ENCODE measurements at regions not wholly inside any gene's neighbourhood (a gene's known extent, or its start where the extent isn't known, plus 50 kb on each side); places are given as distances from the start of the nearest gene placed in this dataset.

DNA sequence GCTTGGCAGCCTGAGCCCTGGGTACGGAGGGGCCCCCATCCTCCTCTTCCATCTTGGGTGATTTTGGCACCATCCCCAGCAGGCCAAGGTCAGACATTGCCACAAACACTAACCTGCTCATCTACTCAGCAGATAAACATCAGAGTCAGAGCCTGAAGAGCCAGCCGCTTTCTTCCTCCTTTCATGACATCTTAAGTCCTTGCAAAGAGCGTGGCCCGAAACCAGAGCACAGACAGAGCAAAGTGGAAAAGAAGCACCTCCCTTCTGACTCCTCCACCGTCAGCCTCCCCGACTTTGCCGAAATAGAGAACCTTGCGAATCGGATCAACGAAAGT is 60.4 kb upstream of the RPH3AL start:
- DNase-seq (ENCODE audit: low read depth in 2 of 2) = no peak

DNA sequence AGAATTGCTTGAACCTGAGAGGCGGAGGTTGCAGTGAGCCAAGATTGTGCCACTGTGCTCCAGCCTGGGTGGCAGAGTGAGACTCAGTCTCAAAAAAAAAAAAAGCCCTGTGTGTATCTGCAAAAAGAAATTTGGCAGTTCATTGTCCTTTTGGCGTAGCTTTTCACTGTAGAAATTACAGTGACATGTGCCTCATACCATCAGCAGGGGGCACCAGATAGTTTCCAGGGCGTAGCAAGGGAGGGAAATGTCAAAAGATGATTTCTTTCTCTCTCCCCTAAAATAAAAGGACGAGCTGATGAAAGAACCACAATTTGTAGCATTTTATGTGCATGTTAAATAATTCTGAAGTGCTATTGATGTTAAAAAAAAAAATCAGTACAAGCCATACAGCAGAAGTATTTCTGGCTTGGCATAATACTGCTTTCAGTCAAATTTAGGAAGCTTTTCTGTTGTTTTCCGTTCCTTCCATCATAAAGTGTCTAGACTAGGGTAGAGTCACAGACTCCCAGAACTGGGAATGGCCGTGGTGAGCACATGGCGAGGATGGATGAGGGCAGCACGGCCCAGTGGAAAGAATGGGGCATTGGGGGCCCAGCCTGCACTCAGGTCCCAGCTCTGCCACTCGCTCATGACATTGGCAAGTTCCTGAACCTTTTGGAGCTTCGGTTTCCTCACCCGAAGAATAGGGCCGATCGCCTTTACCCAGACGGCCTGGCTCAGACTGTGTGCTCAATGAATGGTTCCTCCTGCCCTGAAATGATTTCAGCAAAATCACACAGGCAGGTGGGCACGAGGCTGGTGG is 59.8 kb upstream of the RPH3AL start:
- DNase-seq (ENCODE audit: low read depth in 2 of 2) = no peak

DNA sequence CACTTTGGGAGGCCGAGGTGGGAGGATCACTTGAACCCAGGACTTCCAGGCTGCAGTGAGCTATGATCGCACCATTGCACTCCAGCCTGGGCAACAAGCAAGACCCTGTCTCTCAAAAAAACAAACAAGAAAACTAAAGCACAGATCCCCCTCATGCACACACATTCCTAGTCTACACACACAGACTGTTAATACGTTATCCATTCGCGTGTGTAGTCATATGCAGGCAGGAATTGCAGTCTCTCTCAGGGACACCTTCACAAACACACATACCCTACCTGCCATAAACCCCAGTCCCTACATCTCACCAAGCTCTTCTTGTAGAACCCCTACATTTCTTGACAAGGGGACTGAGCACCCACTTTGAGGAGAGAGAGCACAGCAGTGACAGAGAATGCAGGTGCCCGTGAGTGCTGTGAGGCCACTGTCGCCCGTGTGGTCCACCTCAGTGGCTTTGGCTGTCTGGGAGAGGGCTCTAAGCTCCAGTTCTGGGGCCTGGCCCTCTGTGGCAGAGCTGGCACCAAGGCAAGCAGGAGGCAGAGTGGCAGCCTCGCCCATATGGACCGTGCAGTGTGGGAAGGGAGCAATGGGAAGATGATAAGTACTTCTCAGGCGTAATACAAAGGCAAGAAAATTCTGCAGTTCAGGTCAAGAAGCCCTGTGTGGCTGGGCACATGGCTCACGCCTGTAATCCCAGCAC is 59.0 kb upstream of the RPH3AL start:
- no peak for DNase-seq (ENCODE audit: low read depth in 2 of 2)

DNA sequence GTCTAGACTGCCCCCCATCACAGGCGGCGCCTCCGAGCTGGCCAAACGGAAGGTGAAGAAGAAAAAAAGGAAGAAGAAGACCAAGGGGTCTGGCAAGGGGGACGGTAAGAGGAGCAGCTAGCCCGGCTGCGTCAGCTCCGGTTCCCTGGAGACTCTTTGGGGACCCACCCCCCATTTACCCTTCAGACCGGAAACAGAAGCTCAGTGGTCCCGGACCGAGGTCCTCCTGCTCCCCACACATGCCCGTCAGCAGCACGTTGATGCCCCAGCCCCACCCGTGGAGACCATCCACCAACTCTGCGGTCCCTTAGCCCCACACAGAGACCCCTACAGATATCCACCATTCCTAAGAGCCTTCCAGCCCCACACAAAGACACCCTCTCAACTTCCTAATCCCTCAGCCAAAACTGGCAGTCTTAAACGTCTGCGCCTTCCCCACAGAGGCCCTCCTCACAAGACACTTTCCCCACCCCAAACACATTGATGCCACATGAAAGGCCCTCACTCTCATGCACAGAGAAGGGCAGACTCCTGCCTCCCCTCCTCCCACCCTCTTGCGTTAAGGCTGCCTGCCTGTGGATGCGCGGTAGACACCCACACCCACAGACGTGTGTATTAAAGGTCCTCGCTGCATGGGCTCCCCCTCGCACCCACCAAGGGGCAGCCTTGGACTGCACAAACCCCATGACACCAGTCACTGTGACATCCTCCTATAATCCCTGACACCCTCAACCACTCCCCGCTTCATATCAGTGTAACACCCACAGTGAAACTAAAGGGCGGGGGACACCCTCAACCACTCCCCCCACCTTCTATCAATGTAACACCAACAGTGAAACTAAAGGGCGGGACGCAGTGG is 58.2 kb upstream of the RPH3AL start:
- no peak for DNase-seq (ENCODE audit: low read depth in 2 of 2)

DNA sequence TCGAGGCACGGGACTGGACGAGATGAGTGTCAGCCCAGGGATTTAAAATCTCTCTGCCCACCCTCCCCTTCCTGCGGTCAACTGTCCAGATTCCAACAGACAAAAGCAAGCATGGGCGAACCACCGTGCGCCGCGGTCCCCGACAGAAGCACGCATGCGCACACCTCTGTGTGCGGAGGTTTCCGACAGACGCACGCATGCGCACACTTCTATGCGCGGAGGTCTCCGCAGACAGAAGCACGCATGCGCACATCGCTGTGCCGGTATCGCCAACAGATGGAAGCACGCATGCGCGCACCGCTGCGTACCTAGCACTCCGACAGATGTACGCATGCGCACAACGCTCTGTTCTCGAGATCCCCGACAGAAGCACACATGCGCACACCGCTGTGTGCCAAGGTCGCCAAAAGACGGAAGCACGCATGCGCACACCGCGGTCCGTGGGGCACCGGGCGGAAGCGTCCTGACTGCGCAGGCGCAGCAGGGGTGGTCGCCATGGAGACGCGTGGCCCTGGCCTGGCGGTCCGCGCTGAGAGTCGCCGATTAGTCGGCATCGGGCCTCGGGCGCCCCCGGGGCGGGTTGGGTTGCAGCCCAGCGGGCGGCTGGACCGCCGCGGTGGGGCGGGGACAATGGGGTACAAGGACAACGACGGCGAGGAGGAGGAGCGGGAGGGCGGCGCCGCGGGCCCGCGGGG is 57.4 kb upstream of the RPH3AL start:
- DNase-seq (ENCODE audit: low read depth in 2 of 2) = peak; percentile 99 to 100

DNA sequence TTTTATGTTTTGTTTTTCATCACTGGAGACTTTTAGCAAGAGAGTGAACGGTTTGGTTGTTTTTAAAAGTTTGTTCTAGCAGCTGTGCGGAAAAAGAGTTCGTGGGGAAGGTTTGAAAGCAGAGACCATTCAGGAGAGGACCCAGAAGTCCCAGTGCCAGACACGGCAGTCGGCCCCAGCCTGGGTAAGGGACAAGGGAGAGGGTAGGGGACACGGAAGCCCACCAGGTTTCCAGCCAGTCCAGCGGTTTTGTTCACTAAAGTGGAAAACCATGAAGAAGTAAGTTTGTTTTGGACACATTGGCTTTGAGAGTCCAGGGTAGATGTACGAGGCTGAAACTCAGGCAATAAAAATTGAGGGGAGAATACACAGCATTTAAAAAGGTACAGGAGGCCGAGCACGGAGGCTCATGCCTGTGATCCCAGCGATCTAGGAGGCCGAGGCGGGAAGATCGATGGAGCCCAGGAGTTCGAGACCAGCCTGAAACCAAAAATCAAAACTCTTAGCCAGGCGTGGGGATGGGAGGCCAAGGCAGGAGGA is 56.8 kb upstream of the RPH3AL start:
- DNase-seq (ENCODE audit: low read depth in 2 of 2) = no peak

DNA sequence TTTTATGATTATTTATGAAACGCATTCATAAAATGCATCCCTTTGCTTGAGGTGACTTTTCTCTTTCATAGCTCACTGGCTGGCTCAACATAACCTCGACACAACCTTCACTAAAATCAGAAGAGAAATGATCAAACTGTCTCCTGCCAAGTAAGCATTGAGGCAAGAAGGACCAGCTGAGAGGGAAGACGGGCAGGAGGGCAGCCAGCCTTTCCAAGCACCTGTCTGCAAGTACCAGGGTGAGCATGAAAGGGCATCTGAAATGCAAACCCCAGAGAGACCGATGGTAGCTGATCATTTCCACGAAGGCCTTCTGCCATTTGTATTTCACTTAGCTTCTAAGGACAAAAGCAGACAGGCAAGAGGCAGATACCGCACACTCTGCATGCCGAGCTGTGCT is 52.1 kb upstream of the RPH3AL start:
- no peak for DNase-seq (ENCODE audit: low read depth in 2 of 2)

Measured in stimulated activated CD4-positive, alpha-beta T cell treated with anti-CD3 and anti-CD28 coated beads, Interleukin-1b, Interleukin-23, amount 100 ng/mL, for 4 hours (primary cell).